ENCODE measurements at regions not wholly inside any gene's neighbourhood (a gene's known extent, or its start where the extent isn't known, plus 50 kb on each side); places are given as distances from the start of the nearest gene placed in this dataset.
A peak's percentile ranks its signal among the peaks of the same experiment; 100 is the strongest.

GRCh38 chr12:67489007-67489406, 159.5 kb upstream of the DYRK2 start:
- Mint-ChIP-seq H3K4me3 (no peak overlapping the region), H3K27ac (no peak overlapping the region), H3K27me3 (ENCODE audit: insufficient read depth) (peaks cover 11% of the 10 kb centered on the region), H3K36me3 (ENCODE audit: low read depth) (peaks cover 13% of the 10 kb centered on the region), H3K4me1 (ENCODE audit: low read depth) (peaks cover 13% of the 10 kb centered on the region), H3K9me3 (peaks cover 54% of the 10 kb centered on the region)
- DNase-seq (ENCODE audit: low spot score): no peak
- intact Hi-C loops (cut with micrococcal nuclease): no loop called here

- Mint-ChIP-seq H3K27ac (no peak overlapping the region), H3K27me3 (ENCODE audit: insufficient read depth) (peaks cover 9% of the 10 kb centered on the region), H3K36me3 (ENCODE audit: low read depth) (peaks cover 4% of the 10 kb centered on the region), H3K4me3 (no peak overlapping the region), H3K4me1 (ENCODE audit: low read depth) (peaks cover 7% of the 10 kb centered on the region), H3K9me3 (peaks cover 21% of the 10 kb centered on the region)
- DNase-seq (ENCODE audit: low spot score): no peak
- intact Hi-C loops (cut with micrococcal nuclease): no loop called here
Measured at GRCh38 chr12:67496581-67496980, 152.0 kb upstream of the DYRK2 start.

- no peaks in the 10 kb centered on the region for H3K36me3 Mint-ChIP-seq (ENCODE audit: low read depth)
- DNase-seq (ENCODE audit: low spot score): no peak
- no peaks in the 10 kb centered on the region for H3K9me3 Mint-ChIP-seq
- intact Hi-C loops (cut with micrococcal nuclease): no loop called here
- peaks cover 3% of the 10 kb centered on the region for H3K27me3 Mint-ChIP-seq (ENCODE audit: insufficient read depth)
- no peak overlapping the region for H3K4me3 Mint-ChIP-seq
- H3K27ac Mint-ChIP-seq: no peak overlapping the region
- peaks cover 8% of the 10 kb centered on the region for H3K4me1 Mint-ChIP-seq (ENCODE audit: low read depth)
Measured at GRCh38 chr12:67498991-67499390, 149.6 kb upstream of the DYRK2 start.

GRCh38 chr12:67501362-67501761, 147.2 kb upstream of the DYRK2 start:
- intact Hi-C loops (cut with micrococcal nuclease): no loop called here
- H3K27me3 Mint-ChIP-seq (ENCODE audit: insufficient read depth): peaks cover 2% of the 10 kb centered on the region
- H3K9me3 Mint-ChIP-seq: no peaks in the 10 kb centered on the region
- H3K4me1 Mint-ChIP-seq (ENCODE audit: low read depth): peaks cover 8% of the 10 kb centered on the region
- no peak overlapping the region for H3K27ac Mint-ChIP-seq
- DNase-seq (ENCODE audit: low spot score): no peak
- H3K4me3 Mint-ChIP-seq: no peak overlapping the region
- H3K36me3 Mint-ChIP-seq (ENCODE audit: low read depth): no peaks in the 10 kb centered on the region

GRCh38 chr12:67504026-67504425, 144.5 kb upstream of the DYRK2 start:
- no peaks in the 10 kb centered on the region for H3K9me3 Mint-ChIP-seq
- peaks cover 8% of the 10 kb centered on the region for H3K4me1 Mint-ChIP-seq (ENCODE audit: low read depth)
- no peak overlapping the region for H3K4me3 Mint-ChIP-seq
- intact Hi-C loops (cut with micrococcal nuclease): no loop called here
- no peaks in the 10 kb centered on the region for H3K36me3 Mint-ChIP-seq (ENCODE audit: low read depth)
- no peak overlapping the region for H3K27ac Mint-ChIP-seq
- no peak for DNase-seq (ENCODE audit: low spot score)
- H3K27me3 Mint-ChIP-seq (ENCODE audit: insufficient read depth): peaks cover under 1% of the 10 kb centered on the region

- H3K27me3 Mint-ChIP-seq (ENCODE audit: insufficient read depth): peaks cover 1% of the 10 kb centered on the region
- H3K36me3 Mint-ChIP-seq (ENCODE audit: low read depth): no peaks in the 10 kb centered on the region
- intact Hi-C loops (cut with micrococcal nuclease): no loop called here
- H3K27ac Mint-ChIP-seq: no peak overlapping the region
- no peak overlapping the region for H3K4me3 Mint-ChIP-seq
- no peak for DNase-seq (ENCODE audit: low spot score)
- H3K4me1 Mint-ChIP-seq (ENCODE audit: low read depth): peaks cover under 1% of the 10 kb centered on the region
- peaks cover 4% of the 10 kb centered on the region for H3K9me3 Mint-ChIP-seq
Measured at GRCh38 chr12:67506739-67507138, 141.8 kb upstream of the DYRK2 start.

GRCh38 chr12:67508830-67509229, 139.7 kb upstream of the DYRK2 start:
- DNase-seq (ENCODE audit: low spot score): no peak
- Mint-ChIP-seq H3K9me3 (peaks cover 4% of the 10 kb centered on the region), H3K27ac (no peak overlapping the region), H3K27me3 (ENCODE audit: insufficient read depth) (peaks cover 3% of the 10 kb centered on the region), H3K4me1 (ENCODE audit: low read depth) (peaks cover 15% of the 10 kb centered on the region), H3K4me3 (no peak overlapping the region), H3K36me3 (ENCODE audit: low read depth) (no peaks in the 10 kb centered on the region)
- intact Hi-C loops (cut with micrococcal nuclease): no loop called here

GRCh38 chr12:67509666-67510386, 138.7 kb upstream of the DYRK2 start:
- Mint-ChIP-seq H3K4me1 (ENCODE audit: low read depth) (peaks cover 20% of the 10 kb centered on the region), H3K27me3 (ENCODE audit: insufficient read depth) (peaks cover 3% of the 10 kb centered on the region), H3K4me3 (no peak overlapping the region), H3K27ac (no peak overlapping the region), H3K36me3 (ENCODE audit: low read depth) (no peaks in the 10 kb centered on the region), H3K9me3 (peaks cover 4% of the 10 kb centered on the region)
- DNase-seq (ENCODE audit: low spot score): no peak
- intact Hi-C loops (cut with micrococcal nuclease): no loop called here

- Mint-ChIP-seq H3K27ac (no peak overlapping the region), H3K9me3 (peaks cover 4% of the 10 kb centered on the region), H3K4me1 (ENCODE audit: low read depth) (peaks cover 40% of the 10 kb centered on the region), H3K27me3 (ENCODE audit: insufficient read depth) (peaks cover 3% of the 10 kb centered on the region), H3K36me3 (ENCODE audit: low read depth) (no peaks in the 10 kb centered on the region), H3K4me3 (no peak overlapping the region)
- no peak for DNase-seq (ENCODE audit: low spot score)
- intact Hi-C loops (cut with micrococcal nuclease): no loop called here
Measured at GRCh38 chr12:67512061-67512460, 136.5 kb upstream of the DYRK2 start.

GRCh38 chr12:67514502-67514901, 134.0 kb upstream of the DYRK2 start:
- DNase-seq (ENCODE audit: low spot score): no peak
- intact Hi-C loops (cut with micrococcal nuclease): no loop called here
- Mint-ChIP-seq H3K9me3 (peaks cover 4% of the 10 kb centered on the region), H3K4me1 (ENCODE audit: low read depth) (peaks cover 43% of the 10 kb centered on the region), H3K27ac (no peak overlapping the region), H3K4me3 (no peak overlapping the region), H3K27me3 (ENCODE audit: insufficient read depth) (peaks cover 3% of the 10 kb centered on the region), H3K36me3 (ENCODE audit: low read depth) (no peaks in the 10 kb centered on the region)

GRCh38 chr12:67515679-67516340, 132.7 kb upstream of the DYRK2 start:
- no peaks in the 10 kb centered on the region for H3K9me3 Mint-ChIP-seq
- intact Hi-C loops (cut with micrococcal nuclease): no loop called here
- H3K4me3 Mint-ChIP-seq: peak overlapping the region; percentile 53
- H3K4me1 Mint-ChIP-seq (ENCODE audit: low read depth): peaks cover 43% of the 10 kb centered on the region
- peak overlapping the region; percentile 50 for H3K27ac Mint-ChIP-seq
- peaks cover 4% of the 10 kb centered on the region for H3K27me3 Mint-ChIP-seq (ENCODE audit: insufficient read depth)
- DNase-seq (ENCODE audit: low spot score): peak; percentile 47
- H3K36me3 Mint-ChIP-seq (ENCODE audit: low read depth): no peaks in the 10 kb centered on the region

GRCh38 chr12:67517181-67517887, 131.2 kb upstream of the DYRK2 start:
- intact Hi-C loops (cut with micrococcal nuclease): no loop called here
- Mint-ChIP-seq H3K36me3 (ENCODE audit: low read depth) (no peaks in the 10 kb centered on the region), H3K27me3 (ENCODE audit: insufficient read depth) (peaks cover 5% of the 10 kb centered on the region), H3K9me3 (no peaks in the 10 kb centered on the region), H3K4me1 (ENCODE audit: low read depth) (peaks cover 36% of the 10 kb centered on the region), H3K4me3 (no peak overlapping the region), H3K27ac (no peak overlapping the region)
- DNase-seq (ENCODE audit: low spot score): no peak

Data from activated T-helper 1 cell treated with anti-CD3 and anti-CD28 coated beads, Interleukin-12 subunit alpha, Interleukin-12 subunit beta, Interleukin-2, Interleukin-4 antibody, amounts not matched to agents 30 ng/mL and 10 ng/mL and 1 ng/mL, durations not matched to agents 14 hours and 24 hours and 36 hours (primary cell).